ENCODE measurements at regions not wholly inside any gene's neighbourhood (a gene's known extent, or its start where the extent isn't known, plus 50 kb on each side); places are given as distances from the start of the nearest gene placed in this dataset.

DNA sequence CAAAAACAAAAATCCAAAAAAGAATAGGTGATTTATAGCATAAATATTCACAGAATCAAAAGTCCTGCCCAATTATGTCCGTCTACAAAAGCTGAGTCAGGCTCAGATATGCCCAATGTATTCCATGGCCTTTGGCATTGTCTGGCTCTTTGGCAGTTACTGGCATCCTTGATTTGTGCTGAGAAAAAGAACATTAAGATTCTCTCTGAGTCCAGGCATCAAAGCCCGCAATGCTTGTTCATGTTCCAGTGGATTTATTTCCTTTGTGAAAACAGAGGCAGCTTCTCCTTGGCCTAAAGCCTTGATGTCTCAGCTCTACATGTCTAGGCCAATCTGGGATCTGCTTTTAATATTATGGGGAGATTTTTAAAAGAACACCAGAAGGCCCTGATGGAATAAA, 76.1 kb upstream of the SLC4A11 start:
- TF ChIP-seq POLR2A (IDR thresholded peaks at IDR 0.05), result no peak
- TF ChIP-seq, protein P1, sequence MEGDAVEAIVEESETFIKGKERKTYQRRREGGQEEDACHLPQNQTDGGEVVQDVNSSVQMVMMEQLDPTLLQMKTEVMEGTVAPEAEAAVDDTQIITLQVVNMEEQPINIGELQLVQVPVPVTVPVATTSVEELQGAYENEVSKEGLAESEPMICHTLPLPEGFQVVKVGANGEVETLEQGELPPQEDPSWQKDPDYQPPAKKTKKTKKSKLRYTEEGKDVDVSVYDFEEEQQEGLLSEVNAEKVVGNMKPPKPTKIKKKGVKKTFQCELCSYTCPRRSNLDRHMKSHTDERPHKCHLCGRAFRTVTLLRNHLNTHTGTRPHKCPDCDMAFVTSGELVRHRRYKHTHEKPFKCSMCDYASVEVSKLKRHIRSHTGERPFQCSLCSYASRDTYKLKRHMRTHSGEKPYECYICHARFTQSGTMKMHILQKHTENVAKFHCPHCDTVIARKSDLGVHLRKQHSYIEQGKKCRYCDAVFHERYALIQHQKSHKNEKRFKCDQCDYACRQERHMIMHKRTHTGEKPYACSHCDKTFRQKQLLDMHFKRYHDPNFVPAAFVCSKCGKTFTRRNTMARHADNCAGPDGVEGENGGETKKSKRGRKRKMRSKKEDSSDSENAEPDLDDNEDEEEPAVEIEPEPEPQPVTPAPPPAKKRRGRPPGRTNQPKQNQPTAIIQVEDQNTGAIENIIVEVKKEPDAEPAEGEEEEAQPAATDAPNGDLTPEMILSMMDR (IDR thresholded peaks at IDR 0.05), result no peak
